ENCODE measurements at regions not wholly inside any gene's neighbourhood (a gene's known extent, or its start where the extent isn't known, plus 50 kb on each side); places are given as distances from the start of the nearest gene placed in this dataset.

GRCh38 chr13:33686772-33687480, 131.0 kb upstream of the RFC3 start:
- H3K4me2 ChIP-seq (ENCODE audit: low read length) = no peak overlapping the region
- no peak overlapping the region for H3K9ac ChIP-seq (ENCODE audit: low read length)
- no peaks in the 10 kb centered on the region for H3F3A ChIP-seq (ENCODE audit: insufficient read depth, low read length, poor library complexity, severe bottlenecking)
- no peak overlapping the region for H3K4me3 ChIP-seq (ENCODE audit: low read length)
- no peaks in the 10 kb centered on the region for H4K20me1 ChIP-seq (ENCODE audit: insufficient read depth)
- H3K27me3 ChIP-seq (ENCODE audit: insufficient read depth, low read depth, low read length) = no peaks in the 10 kb centered on the region
- H3K9me2 ChIP-seq (ENCODE audit: insufficient read depth, low read length) = no peaks in the 10 kb centered on the region
- H3K9me3 ChIP-seq (ENCODE audit: low read length) = no peaks in the 10 kb centered on the region
- no peaks in the 10 kb centered on the region for H3K36me3 ChIP-seq (ENCODE audit: insufficient read depth, low read length)
- no peaks in the 10 kb centered on the region for H3K79me2 ChIP-seq (replicated peaks; ENCODE audit: insufficient read depth, low read length)
- no peak overlapping the region for H3K27ac ChIP-seq (ENCODE audit: low read length)
- no peak overlapping the region for H2AFZ ChIP-seq (ENCODE audit: low read depth, low read length)
- TF ChIP-seq MXI1 (conservative IDR thresholded peaks at IDR 0.05; ENCODE audit: poor library complexity, severe bottlenecking) = no peak
- TF ChIP-seq RAD21 (conservative IDR thresholded peaks at IDR 0.05) = no peak
- TF ChIP-seq SMC3 (conservative IDR thresholded peaks at IDR 0.05; ENCODE audit: poor library complexity) = no peak
- no peak for TF ChIP-seq EZH2 (IDR thresholded peaks at IDR 0.05; ENCODE audit: borderline replicate concordance, insufficient read depth, low read length, poor library complexity, severe bottlenecking)
- TF ChIP-seq REST (IDR thresholded peaks at IDR 0.05; ENCODE audit: borderline replicate concordance) = no peak
- no peak for TF ChIP-seq CTCF (IDR thresholded peaks at IDR 0.05; ENCODE audit: poor library complexity, severe bottlenecking)
- TF ChIP-seq POLR2AphosphoS5 (IDR thresholded peaks at IDR 0.05) = no peak
- TF ChIP-seq TAF1 (IDR thresholded peaks at IDR 0.05; ENCODE audit: low read depth) = no peak
- TF ChIP-seq EP300 (conservative IDR thresholded peaks at IDR 0.05; ENCODE audit: poor library complexity, severe bottlenecking) = no peak

DNA sequence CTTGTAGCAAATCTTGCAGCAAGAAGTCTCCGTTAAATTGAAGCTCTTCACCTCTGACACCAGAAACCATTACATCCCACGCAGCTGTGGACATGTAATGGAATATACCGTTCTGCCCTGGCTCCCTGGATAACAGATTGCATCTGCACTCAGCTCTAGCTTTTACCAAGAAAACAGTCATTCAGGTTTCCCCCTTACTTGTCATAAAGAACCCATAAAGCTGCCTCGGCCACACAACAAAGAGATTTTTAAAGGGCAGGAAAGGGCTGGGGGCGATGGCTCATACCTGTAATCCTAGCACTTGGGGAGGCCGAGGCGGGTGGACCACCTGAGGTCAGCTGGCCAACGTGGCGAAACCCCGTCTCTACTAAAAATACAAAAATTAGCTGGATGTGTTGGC, 127.6 kb upstream of the RFC3 start:
- Histone ChIP-seq H3F3A (ENCODE audit: insufficient read depth, low read length, poor library complexity, severe bottlenecking) (no peaks in the 10 kb centered on the region), H4K20me1 (ENCODE audit: insufficient read depth) (no peaks in the 10 kb centered on the region), H3K9me3 (ENCODE audit: low read length) (no peaks in the 10 kb centered on the region), H2AFZ (ENCODE audit: low read depth, low read length) (no peak overlapping the region), H3K4me3 (ENCODE audit: low read length) (no peak overlapping the region), H3K4me2 (ENCODE audit: low read length) (no peak overlapping the region), H3K9ac (ENCODE audit: low read length) (no peak overlapping the region), H3K36me3 (ENCODE audit: insufficient read depth, low read length) (no peaks in the 10 kb centered on the region), H3K27me3 (ENCODE audit: insufficient read depth, low read depth, low read length) (no peaks in the 10 kb centered on the region), H3K79me2 (replicated peaks; ENCODE audit: insufficient read depth, low read length) (no peaks in the 10 kb centered on the region), H3K9me2 (ENCODE audit: insufficient read depth, low read length) (no peaks in the 10 kb centered on the region), H3K27ac (ENCODE audit: low read length) (no peak overlapping the region)
- TF ChIP-seq TAF1 (IDR thresholded peaks at IDR 0.05; ENCODE audit: low read depth) = no peak
- TF ChIP-seq EZH2 (IDR thresholded peaks at IDR 0.05; ENCODE audit: borderline replicate concordance, insufficient read depth, low read length, poor library complexity, severe bottlenecking) = no peak
- TF ChIP-seq EP300 (conservative IDR thresholded peaks at IDR 0.05; ENCODE audit: poor library complexity, severe bottlenecking) = no peak
- TF ChIP-seq SMC3 (conservative IDR thresholded peaks at IDR 0.05; ENCODE audit: poor library complexity) = no peak
- TF ChIP-seq MXI1 (conservative IDR thresholded peaks at IDR 0.05; ENCODE audit: poor library complexity, severe bottlenecking) = no peak
- TF ChIP-seq RAD21 (conservative IDR thresholded peaks at IDR 0.05) = no peak
- no peak for TF ChIP-seq CTCF (IDR thresholded peaks at IDR 0.05; ENCODE audit: poor library complexity, severe bottlenecking)
- no peak for TF ChIP-seq REST (IDR thresholded peaks at IDR 0.05; ENCODE audit: borderline replicate concordance)
- no peak for TF ChIP-seq POLR2AphosphoS5 (IDR thresholded peaks at IDR 0.05)
